Endodermal cell (in vitro differentiated cells): ENCODE measurements at regions not wholly inside any gene's neighbourhood (a gene's known extent, or its start where the extent isn't known, plus 50 kb on each side); places are given as distances from the start of the nearest gene placed in this dataset.

Source experiments
- DNase-seq: peaks from one replicate; pipeline ENCODE4 v3.0.0-alpha.2; 2017
- H3K27ac ChIP-seq: 2 replicates; pipeline ENCODE4 v1.5.1; 2013; ENCODE audit warnings: mild to moderate bottlenecking, low read depth, low read length, moderate library complexity
- H3K27me3 ChIP-seq: 2 replicates; pipeline ENCODE4 v1.6.1; 2013; ENCODE audit warnings: mild to moderate bottlenecking, low read length, moderate library complexity; ENCODE audit not compliant: insufficient read depth, control insufficient read depth, poor library complexity, severe bottlenecking
- H3K36me3 ChIP-seq: 2 replicates; pipeline ENCODE4 v1.7.0; 2013; ENCODE audit warnings: mild to moderate bottlenecking, low read length, moderate library complexity; ENCODE audit not compliant: control insufficient read depth, insufficient read depth
- H3K4me1 ChIP-seq: one replicate; pipeline ENCODE4 v1.7.0; 2013; ENCODE audit warnings: low read length; ENCODE audit not compliant: control insufficient read depth, insufficient read depth
- H3K4me3 ChIP-seq: 2 replicates; pipeline ENCODE4 v1.5.1; 2013; ENCODE audit warnings: mild to moderate bottlenecking, low read length, moderate library complexity
- H3K9ac ChIP-seq: 2 replicates; pipeline ENCODE4 v1.6.1; 2013; ENCODE audit warnings: mild to moderate bottlenecking, low read length, moderate library complexity; ENCODE audit not compliant: poor library complexity, severe bottlenecking; ENCODE audit errors: extremely low read depth
- H3K9me3 ChIP-seq: 2 replicates; pipeline ENCODE4 v1.6.1; 2013; ENCODE audit warnings: mild to moderate bottlenecking, low read length, moderate library complexity; ENCODE audit not compliant: control insufficient read depth
- H3K27ac Mint-ChIP-seq: 2 replicates; pipeline ENCODE4 v1.8.0; 2020; ENCODE audit warnings: mixed read lengths
- H3K27me3 Mint-ChIP-seq: 2 replicates; pipeline ENCODE4 v1.8.0; 2021; ENCODE audit warnings: mild to moderate bottlenecking, mixed read lengths; ENCODE audit not compliant: insufficient read depth
- H3K36me3 Mint-ChIP-seq: 2 replicates; pipeline ENCODE4 v1.8.0; 2020; ENCODE audit warnings: low read depth, mixed read lengths
- H3K4me1 Mint-ChIP-seq: 2 replicates; pipeline ENCODE4 v1.8.0; 2020; ENCODE audit warnings: mixed read lengths
- H3K4me3 Mint-ChIP-seq: 2 replicates; pipeline ENCODE4 v1.8.0; 2020; ENCODE audit warnings: mild to moderate bottlenecking, moderate library complexity, mixed read lengths
- H3K9me3 Mint-ChIP-seq: 2 replicates; pipeline ENCODE4 v1.8.0; 2020; ENCODE audit warnings: mild to moderate bottlenecking, mixed read lengths
- WGBS, 2 experiments: methylation state at CpG; one replicate each; pipeline versions ENCODE4 v1.1.5 to v1.1.7; 2013; ENCODE audit warnings: missing lambda C conversion rate in 2 of 2, mixed read lengths in 1 of 2; ENCODE audit not compliant: insufficient coverage in 1 of 2, insufficient read length in 1 of 2; 5-methylcytosine and 5-hydroxymethylcytosine counted together
- TF ChIP-seq, protein P1 (sequence below): fragments of 200-600 bp; sonication (generic); conservative IDR thresholded peaks from 2 replicates; pipeline ENCODE4 v1.5.0; 2021; ENCODE audit warnings: antibody characterized with exemption, mild to moderate bottlenecking

DNA sequence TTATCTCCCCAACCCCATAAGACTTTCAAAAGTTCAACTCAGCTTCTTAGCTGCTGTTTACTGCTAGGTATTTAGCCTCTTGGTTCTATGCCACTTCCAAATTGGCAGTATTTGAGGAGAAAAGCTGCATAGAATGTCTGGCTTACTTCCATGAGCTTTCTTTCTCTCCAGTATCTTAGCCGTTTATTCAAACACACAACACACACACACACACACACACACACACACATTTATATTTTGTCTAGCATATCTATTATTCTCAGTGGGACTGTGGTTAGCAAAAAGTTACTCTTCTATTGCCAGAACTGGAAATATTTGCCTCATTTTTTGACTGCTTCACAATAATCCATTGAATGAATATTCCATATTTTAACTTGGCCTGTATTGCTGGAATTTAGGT is 634.2 kb upstream of the IMPG1 start:
- TF ChIP-seq, protein P1, sequence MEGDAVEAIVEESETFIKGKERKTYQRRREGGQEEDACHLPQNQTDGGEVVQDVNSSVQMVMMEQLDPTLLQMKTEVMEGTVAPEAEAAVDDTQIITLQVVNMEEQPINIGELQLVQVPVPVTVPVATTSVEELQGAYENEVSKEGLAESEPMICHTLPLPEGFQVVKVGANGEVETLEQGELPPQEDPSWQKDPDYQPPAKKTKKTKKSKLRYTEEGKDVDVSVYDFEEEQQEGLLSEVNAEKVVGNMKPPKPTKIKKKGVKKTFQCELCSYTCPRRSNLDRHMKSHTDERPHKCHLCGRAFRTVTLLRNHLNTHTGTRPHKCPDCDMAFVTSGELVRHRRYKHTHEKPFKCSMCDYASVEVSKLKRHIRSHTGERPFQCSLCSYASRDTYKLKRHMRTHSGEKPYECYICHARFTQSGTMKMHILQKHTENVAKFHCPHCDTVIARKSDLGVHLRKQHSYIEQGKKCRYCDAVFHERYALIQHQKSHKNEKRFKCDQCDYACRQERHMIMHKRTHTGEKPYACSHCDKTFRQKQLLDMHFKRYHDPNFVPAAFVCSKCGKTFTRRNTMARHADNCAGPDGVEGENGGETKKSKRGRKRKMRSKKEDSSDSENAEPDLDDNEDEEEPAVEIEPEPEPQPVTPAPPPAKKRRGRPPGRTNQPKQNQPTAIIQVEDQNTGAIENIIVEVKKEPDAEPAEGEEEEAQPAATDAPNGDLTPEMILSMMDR: no peak
- Mint-ChIP-seq H3K27me3 (peaks cover 42% of the 10 kb centered on the region), H3K36me3 (peaks cover 5% of the 10 kb centered on the region), H3K9me3 (no peaks in the 10 kb centered on the region), H3K4me3 (no peak overlapping the region), H3K4me1 (peaks cover 24% of the 10 kb centered on the region), H3K27ac (no peak overlapping the region)
- Histone ChIP-seq H3K27me3 (peaks cover 7% of the 10 kb centered on the region), H3K4me3 (no peak overlapping the region), H3K9ac (no peak overlapping the region), H3K36me3 (no peaks in the 10 kb centered on the region), H3K9me3 (no peaks in the 10 kb centered on the region), H3K4me1 (peaks cover 5% of the 10 kb centered on the region), H3K27ac (no peak overlapping the region)
- no peak for DNase-seq
- WGBS, 2 experiments: 80% methylated on average over 1 of the region's 1 CpG; no CpG with 5 or more reads in 1 of the 2 experiments

DNA sequence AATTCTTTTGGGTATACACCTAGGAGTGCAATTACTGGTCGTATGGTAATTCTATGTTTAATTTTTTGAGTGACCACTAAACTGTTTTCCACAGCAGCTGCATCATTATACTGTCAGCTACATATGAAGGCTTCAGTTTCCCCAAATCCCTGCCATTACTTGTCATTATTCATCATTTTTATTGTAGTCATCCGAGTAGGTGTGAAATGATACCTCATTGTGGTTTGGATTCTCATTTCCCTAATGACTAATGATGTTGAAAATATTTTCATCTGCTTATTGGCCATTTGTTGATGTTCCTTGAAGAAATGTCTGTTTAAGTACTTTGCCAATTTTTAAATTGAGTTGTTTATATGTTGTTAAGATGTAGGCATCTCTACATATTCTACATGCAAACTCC is 633.6 kb upstream of the IMPG1 start:
- no peak for DNase-seq
- no peaks in the 10 kb centered on the region for H3K36me3 ChIP-seq
- peaks cover 5% of the 10 kb centered on the region for H3K4me1 ChIP-seq
- no peaks in the 10 kb centered on the region for H3K9me3 ChIP-seq
- no peaks in the 10 kb centered on the region for H3K9me3 Mint-ChIP-seq
- no peak overlapping the region for H3K27ac ChIP-seq
- TF ChIP-seq, protein P1: no peak
- H3K4me1 Mint-ChIP-seq: peaks cover 26% of the 10 kb centered on the region
- H3K27me3 Mint-ChIP-seq: peaks cover 45% of the 10 kb centered on the region
- no peak overlapping the region for H3K4me3 Mint-ChIP-seq
- no peak overlapping the region for H3K27ac Mint-ChIP-seq
- peaks cover 5% of the 10 kb centered on the region for H3K36me3 Mint-ChIP-seq
- H3K4me3 ChIP-seq: no peak overlapping the region
- no peak overlapping the region for H3K9ac ChIP-seq
- WGBS, 2 experiments: 88% methylated on average over 2 of the region's 2 CpGs; no CpG with 5 or more reads in 1 of the 2 experiments
- H3K27me3 ChIP-seq: peaks cover 7% of the 10 kb centered on the region

DNA sequence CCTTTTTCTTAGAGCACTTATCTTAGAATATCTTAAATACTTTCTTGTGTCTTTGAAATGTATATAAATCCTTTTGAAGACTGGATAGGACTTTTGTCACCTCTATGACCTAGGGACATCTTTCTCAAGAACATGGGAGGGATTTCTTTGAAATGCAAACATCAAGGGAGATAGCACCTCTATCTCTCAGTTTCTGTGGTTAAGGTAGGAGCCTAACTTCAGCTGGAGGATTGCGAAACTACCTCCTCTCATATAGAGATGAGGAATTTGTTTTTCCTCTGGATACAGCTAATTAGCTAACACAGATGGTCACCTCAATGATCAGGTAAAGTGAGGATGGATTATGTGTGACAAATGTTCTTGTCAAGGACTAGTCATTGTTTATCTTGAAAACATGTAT is 631.3 kb upstream of the IMPG1 start:
- no peak overlapping the region for H3K27ac Mint-ChIP-seq
- Histone ChIP-seq H3K4me1 (peaks cover 3% of the 10 kb centered on the region), H3K9ac (no peak overlapping the region), H3K27me3 (peaks cover 7% of the 10 kb centered on the region), H3K27ac (no peak overlapping the region), H3K36me3 (no peaks in the 10 kb centered on the region), H3K9me3 (no peaks in the 10 kb centered on the region), H3K4me3 (no peak overlapping the region)
- H3K4me3 Mint-ChIP-seq: no peak overlapping the region
- DNase-seq: no peak
- WGBS, 2 experiments: 36% methylated on average over 1 of the region's 1 CpG; no CpG with 5 or more reads in 1 of the 2 experiments
- H3K9me3 Mint-ChIP-seq: no peaks in the 10 kb centered on the region
- H3K4me1 Mint-ChIP-seq: peaks cover 33% of the 10 kb centered on the region
- H3K27me3 Mint-ChIP-seq: peaks cover 56% of the 10 kb centered on the region
- TF ChIP-seq, protein P1: no peak
- H3K36me3 Mint-ChIP-seq: peaks cover 5% of the 10 kb centered on the region
